CD4-positive, alpha-beta T cell (primary cell): ENCODE measurements at regions not wholly inside any gene's neighbourhood (a gene's known extent, or its start where the extent isn't known, plus 50 kb on each side); places are given as distances from the start of the nearest gene placed in this dataset.

Experiments
- ATAC-seq: fragments of 200-7000 bp; cut with Tn5 transposase; one replicate; pipeline ENCODE4 v1.10.0; 2022; ENCODE audit warnings: mild to moderate bottlenecking; ENCODE audit not compliant: poor library complexity
- CTCF ChIA-PET: fragments of 350-600 bp; sonication (Branson Sonifier 250); formaldehyde crosslinking; loops from one replicate; lab custom pipeline; 2021; ENCODE audit warnings: antibody characterized with exemption, inconsistent platforms; lab: Charles Lee
- POLR2A ChIA-PET: fragments of 350-600 bp; sonication (Branson Sonifier 250); formaldehyde crosslinking; loops from one replicate; lab custom pipeline; 2021; ENCODE audit warnings: antibody characterized with exemption, inconsistent platforms; lab: Charles Lee
- DNase-seq, 14 experiments: peaks; one replicate each; pipeline ENCODE4 v3.0.0-alpha.2; 2013 to 2020; ENCODE audit warnings: mixed read lengths in 2 of 14
- H3K27ac ChIP-seq, 2 donors: one replicate each; pipeline versions ENCODE4 v1.5.1 to v1.7.0; 2013; ENCODE audit warnings: low read length in 2 of 2, low read depth in 1 of 2, mild to moderate bottlenecking in 1 of 2
- H3K27me3 ChIP-seq, 2 experiments: 1 replicate in 1 of 2; 2 replicates in 1 of 2; pipeline versions ENCODE4 v1.6.1 to v1.7.0; 2013; ENCODE audit warnings: low read length in 2 of 2, control low read depth in 1 of 2, mild to moderate bottlenecking in 1 of 2, moderate library complexity in 1 of 2; ENCODE audit not compliant: insufficient read depth in 2 of 2, control insufficient read depth in 1 of 2
- H3K36me3 ChIP-seq: one replicate; pipeline ENCODE4 v1.6.1; 2013; ENCODE audit warnings: low read length, control low read depth; ENCODE audit not compliant: insufficient read depth
- H3K4me1 ChIP-seq: one replicate; pipeline ENCODE4 v1.6.1; 2013; ENCODE audit warnings: low read length, control low read depth; ENCODE audit not compliant: insufficient read depth
- H3K4me3 ChIP-seq: one replicate; pipeline ENCODE4 v1.5.1; 2013; ENCODE audit warnings: mild to moderate bottlenecking, low read length, moderate library complexity
- H3K9me3 ChIP-seq, 2 experiments: 1 replicate in 1 of 2; 2 replicates in 1 of 2; pipeline versions ENCODE4 v1.6.1 to v1.7.0; 2013; ENCODE audit warnings: low read length in 2 of 2, mild to moderate bottlenecking in 2 of 2, control low read depth in 1 of 2, moderate library complexity in 1 of 2; ENCODE audit not compliant: control insufficient read depth in 1 of 2, insufficient read depth in 1 of 2
- H3K27ac Mint-ChIP-seq: one replicate; pipeline ENCODE4 v1.8.0; 2020; ENCODE audit warnings: mixed read lengths
- H3K27me3 Mint-ChIP-seq: one replicate; pipeline ENCODE4 v1.8.0; 2021; ENCODE audit warnings: mixed read lengths
- H3K36me3 Mint-ChIP-seq: one replicate; pipeline ENCODE4 v1.8.0; 2021; ENCODE audit warnings: low read depth, mixed read lengths
- H3K4me1 Mint-ChIP-seq: one replicate; pipeline ENCODE4 v1.8.0; 2021; ENCODE audit warnings: low read depth, mixed read lengths
- H3K4me3 Mint-ChIP-seq: one replicate; pipeline ENCODE4 v1.8.0; 2020; ENCODE audit warnings: mild to moderate bottlenecking, mixed read lengths
- H3K9me3 Mint-ChIP-seq: one replicate; pipeline ENCODE4 v1.8.0; 2020; ENCODE audit warnings: mixed read lengths
- CTCF ChIP-seq: fragments of 200-600 bp; IDR thresholded peaks from one replicate; pipeline ENCODE4 v1.8.0; 2022; ENCODE audit warnings: antibody characterized with exemption, mild to moderate bottlenecking
- intact Hi-C, 2 experiments: fragments of 100-400 bp; cut with DNase I in 1 of 2; cut with micrococcal nuclease in 1 of 2; formaldehyde crosslinking; loops; one replicate each; pipeline versions ENCODE4 v1.15.1 to v1.9.0; 2023 to 2025; cut with DNase I, micrococcal nuclease

- ChIA-PET POLR2A (no interaction called here), CTCF (no interaction called here)
- Mint-ChIP-seq H3K4me1 (no peaks in the 10 kb centered on the region), H3K27ac (no peak overlapping the region), H3K4me3 (no peak overlapping the region), H3K27me3 (peaks cover 57% of the 10 kb centered on the region), H3K36me3 (no peaks in the 10 kb centered on the region), H3K9me3 (no peaks in the 10 kb centered on the region)
- Histone ChIP-seq H3K9me3 (peaks cover 0 to 8% of the 10 kb centered on the region in 2 experiments), H3K4me3 (no peak overlapping the region), H3K36me3 (no peaks in the 10 kb centered on the region), H3K27ac (no peak overlapping the region), H3K27me3 (peaks cover 22% of the 10 kb centered on the region in 2 experiments), H3K4me1 (peaks cover 2% of the 10 kb centered on the region)
- no peak for ATAC-seq
- intact Hi-C loops = no loop called here
- TF ChIP-seq CTCF = no peak
- no peak for DNase-seq
Measured at GRCh38 chr19:30670011-30670329, 297.8 kb downstream of the ZNF536 start.

GRCh38 chr19:30669329-30670010 lies 297.3 kb downstream of the ZNF536 start:
- H3K27ac Mint-ChIP-seq = no peak overlapping the region
- H3K36me3 Mint-ChIP-seq = no peaks in the 10 kb centered on the region
- Histone ChIP-seq H3K4me1 (peaks cover 2% of the 10 kb centered on the region), H3K27me3 (peaks cover 22% of the 10 kb centered on the region in 2 experiments), H3K4me3 (no peak overlapping the region), H3K9me3 (peaks cover 0 to 8% of the 10 kb centered on the region in 2 experiments), H3K27ac (no peak overlapping the region), H3K36me3 (no peaks in the 10 kb centered on the region)
- POLR2A ChIA-PET = no interaction called here
- no peak for ATAC-seq
- intact Hi-C loops = loop anchor here in 1 of 2 experiments (5.0 kb wide), 2 partner anchors 688 to 1903 kb away; no protein-coding TSS in a partner anchor
- no peak overlapping the region for H3K4me3 Mint-ChIP-seq
- TF ChIP-seq CTCF = peak; percentile 68
- H3K9me3 Mint-ChIP-seq = no peaks in the 10 kb centered on the region
- peak; percentile 15 to 56 (median 26) for DNase-seq
- CTCF ChIA-PET = no interaction called here
- H3K27me3 Mint-ChIP-seq = peaks cover 55% of the 10 kb centered on the region
- no peaks in the 10 kb centered on the region for H3K4me1 Mint-ChIP-seq

GRCh38 chr19:30668521-30669155 lies 296.5 kb downstream of the ZNF536 start:
- intact Hi-C loops = loop anchor here in 1 of 2 experiments (5.0 kb wide), 2 partner anchors 689 to 1904 kb away; no protein-coding TSS in a partner anchor
- no peak for DNase-seq
- CTCF ChIA-PET = no interaction called here
- TF ChIP-seq CTCF = no peak
- no peaks in the 10 kb centered on the region for H3K36me3 Mint-ChIP-seq
- no peaks in the 10 kb centered on the region for H3K36me3 ChIP-seq
- POLR2A ChIA-PET = no interaction called here
- H3K4me1 Mint-ChIP-seq = no peaks in the 10 kb centered on the region
- peaks cover 2% of the 10 kb centered on the region for H3K4me1 ChIP-seq
- H3K27ac ChIP-seq = no peak overlapping the region
- peaks cover 63% of the 10 kb centered on the region for H3K27me3 Mint-ChIP-seq
- no peak for ATAC-seq
- H3K4me3 ChIP-seq = no peak overlapping the region
- no peak overlapping the region for H3K27ac Mint-ChIP-seq
- H3K27me3 ChIP-seq = peaks cover 22% of the 10 kb centered on the region in 2 experiments
- no peak overlapping the region for H3K4me3 Mint-ChIP-seq
- H3K9me3 ChIP-seq = peaks cover 0 to 8% of the 10 kb centered on the region in 2 experiments
- no peaks in the 10 kb centered on the region for H3K9me3 Mint-ChIP-seq
